HG03045 (cell line): ENCODE measurements at regions not wholly inside any gene's neighbourhood (a gene's known extent, or its start where the extent isn't known, plus 50 kb on each side); places are given as distances from the start of the nearest gene placed in this dataset.

Experiments
- ATAC-seq: cut with Tn5 transposase; IDR thresholded peaks from one replicate; pipeline ENCODE4 v1.9.1; 2021; ENCODE audit warnings: mild to moderate bottlenecking, moderate library complexity; ENCODE audit not compliant: unreplicated experiment

DNA sequence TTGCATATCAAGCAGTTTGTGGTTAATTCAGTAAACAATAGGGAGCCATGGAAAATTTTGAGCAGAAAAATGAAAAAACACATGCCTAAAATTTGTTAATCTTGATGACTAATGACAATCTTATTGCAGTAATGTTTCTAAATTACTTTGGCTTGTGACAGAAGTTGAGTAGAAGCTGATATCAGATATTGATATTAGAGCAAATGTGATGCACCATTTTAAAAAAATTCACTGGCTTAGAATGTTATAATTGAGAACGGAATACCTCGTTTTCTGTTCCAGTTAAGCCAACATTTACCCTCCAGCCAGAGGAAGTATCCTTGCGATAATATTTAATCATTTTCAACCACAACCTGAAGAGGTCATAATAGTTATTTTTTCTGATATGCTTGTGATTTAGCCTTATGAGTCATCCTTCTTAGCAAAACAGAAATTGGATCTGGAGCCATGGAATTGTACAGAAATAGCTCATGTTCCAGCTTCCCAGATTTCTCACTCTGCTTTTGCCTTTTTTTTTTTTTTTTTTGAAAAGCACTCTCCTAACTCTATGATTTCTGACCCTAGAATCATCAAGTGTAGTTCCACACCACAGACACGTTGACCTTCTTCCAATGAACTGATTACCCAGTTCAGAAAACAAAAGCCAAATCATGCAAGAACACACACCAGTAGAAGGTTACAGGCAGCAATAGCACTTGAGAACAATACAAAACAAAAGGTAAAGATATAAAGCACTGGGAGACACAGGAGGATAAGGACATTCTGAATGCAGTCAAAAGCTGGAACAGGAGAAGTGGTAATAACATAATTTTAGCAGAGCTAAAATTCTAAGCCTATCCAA lies 96.8 kb upstream of the PHYHIPL start:
- ATAC-seq, result no peak

DNA sequence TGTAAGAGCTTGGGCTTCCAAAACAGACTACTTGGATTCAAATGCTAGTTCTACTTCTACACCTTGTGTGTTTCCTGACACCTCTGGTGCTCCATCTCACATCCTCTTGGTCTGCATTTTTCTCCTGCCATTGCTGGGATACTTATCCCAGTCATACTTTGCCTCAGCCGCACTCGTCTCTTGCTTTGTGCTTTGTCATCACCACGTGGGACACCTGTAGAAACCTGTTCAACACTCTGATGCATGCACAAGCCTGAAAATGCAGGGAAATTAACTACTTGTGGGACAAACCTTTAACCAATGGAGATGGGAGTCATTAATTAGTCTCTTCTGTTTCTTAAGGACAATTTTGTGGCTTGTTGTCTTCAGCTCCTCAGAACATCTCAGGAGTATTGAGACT lies 94.2 kb upstream of the PHYHIPL start:
- ATAC-seq, result no peak

DNA sequence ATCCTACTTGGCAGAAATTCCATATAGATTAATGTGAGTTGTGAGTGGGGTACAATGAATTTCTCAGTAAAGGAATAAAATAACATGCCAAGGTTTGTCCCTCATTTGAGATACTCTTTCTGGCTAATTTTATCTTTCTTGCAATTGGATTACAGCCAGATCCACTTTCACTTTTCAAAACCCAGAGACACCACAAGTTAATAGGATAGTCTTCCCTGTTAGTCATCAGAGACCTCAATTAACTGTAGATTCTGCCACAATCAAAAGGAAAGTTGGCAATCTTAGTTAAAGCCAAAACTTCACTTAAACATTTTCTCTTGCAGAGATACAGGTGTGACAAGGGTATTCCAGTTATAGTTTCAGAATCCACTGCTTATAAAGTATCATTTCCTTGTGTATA lies 91.4 kb upstream of the PHYHIPL start:
- no peak for ATAC-seq

DNA sequence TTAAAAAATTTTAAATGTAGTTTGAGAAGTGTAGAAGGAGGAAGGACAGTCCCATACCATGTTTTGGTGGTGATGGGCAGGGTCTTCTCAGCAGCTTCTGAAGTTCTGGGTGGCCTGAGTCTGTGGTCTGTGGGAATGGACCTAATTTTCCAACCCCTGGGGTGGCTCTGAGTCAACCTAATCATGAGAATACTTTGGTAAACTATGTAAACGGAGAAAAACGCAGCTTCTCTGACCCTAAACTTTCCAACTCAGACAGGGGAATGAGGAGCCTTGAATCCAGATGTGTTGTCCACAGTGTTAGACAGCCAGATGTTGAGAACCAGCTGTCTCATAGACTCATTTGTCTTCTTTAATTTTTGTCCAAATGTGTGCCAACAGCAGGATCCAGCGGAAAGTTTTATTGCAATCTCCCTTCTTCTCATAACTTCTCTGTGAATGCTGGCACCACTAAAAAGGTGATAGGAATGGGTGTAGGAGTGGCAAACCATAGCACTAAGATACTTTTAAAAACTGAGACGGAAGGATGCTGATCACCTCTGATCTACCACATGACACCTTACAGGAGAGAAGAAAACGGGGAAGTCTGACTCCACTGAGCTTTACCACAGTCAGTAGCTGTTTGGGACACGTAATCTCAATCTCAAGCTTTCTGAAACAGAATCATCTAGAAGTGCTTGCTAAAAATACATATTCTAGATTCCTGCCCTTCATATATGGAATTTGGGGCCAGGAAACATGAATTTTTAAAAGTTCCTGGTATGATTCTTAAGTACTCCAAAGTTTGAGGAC lies 90.5 kb upstream of the PHYHIPL start:
- ATAC-seq, result no peak

DNA sequence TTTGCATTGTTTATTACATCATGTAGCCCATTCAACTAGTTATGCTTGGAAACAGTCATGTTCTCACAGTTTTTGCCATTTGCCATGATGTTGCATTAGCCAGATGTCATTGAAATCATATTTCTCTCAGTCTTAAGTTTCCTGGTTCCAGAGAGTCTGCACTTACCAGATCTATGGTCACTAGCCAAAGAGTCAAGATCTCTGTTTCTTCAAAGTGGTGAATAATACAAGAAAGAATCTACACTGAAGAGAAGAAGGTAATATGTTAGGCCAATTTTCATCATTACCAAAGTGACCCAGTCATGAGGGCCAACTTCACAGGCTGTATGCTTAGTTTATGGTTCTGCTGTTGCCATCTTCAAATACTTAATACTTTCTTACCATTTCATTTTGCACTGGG lies 89.0 kb upstream of the PHYHIPL start:
- no peak for ATAC-seq

DNA sequence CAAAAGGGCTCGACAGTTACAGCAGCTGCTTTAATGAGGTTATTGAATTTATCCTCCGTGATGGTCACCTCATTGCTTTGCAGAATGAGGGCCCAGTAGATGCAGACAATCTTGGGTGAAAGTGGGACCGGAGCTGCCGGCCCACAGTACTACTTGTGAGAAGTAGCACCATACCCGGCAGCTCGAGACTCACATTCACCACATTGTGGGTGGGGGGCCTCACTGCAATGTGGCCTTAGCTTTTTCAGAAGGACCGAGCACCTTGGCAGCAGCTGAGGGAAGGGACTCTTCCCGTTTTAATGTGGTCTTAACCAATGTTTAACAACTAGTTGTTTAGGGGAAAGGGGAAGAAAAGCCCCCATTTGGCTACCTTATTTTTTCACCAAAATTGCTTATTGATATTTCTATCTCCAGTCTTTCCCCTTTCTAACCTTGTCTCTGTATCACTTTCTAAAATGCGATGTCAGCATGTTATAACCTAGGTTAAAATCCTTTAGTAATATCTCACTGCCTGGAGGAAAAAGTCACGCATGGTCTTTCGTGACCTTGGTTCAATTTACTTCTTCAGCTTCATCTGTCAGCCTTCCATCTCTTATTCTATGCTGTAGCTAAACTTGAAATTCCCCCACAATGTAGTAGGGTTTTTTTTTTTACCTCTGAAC lies 87.4 kb upstream of the PHYHIPL start:
- no peak for ATAC-seq

DNA sequence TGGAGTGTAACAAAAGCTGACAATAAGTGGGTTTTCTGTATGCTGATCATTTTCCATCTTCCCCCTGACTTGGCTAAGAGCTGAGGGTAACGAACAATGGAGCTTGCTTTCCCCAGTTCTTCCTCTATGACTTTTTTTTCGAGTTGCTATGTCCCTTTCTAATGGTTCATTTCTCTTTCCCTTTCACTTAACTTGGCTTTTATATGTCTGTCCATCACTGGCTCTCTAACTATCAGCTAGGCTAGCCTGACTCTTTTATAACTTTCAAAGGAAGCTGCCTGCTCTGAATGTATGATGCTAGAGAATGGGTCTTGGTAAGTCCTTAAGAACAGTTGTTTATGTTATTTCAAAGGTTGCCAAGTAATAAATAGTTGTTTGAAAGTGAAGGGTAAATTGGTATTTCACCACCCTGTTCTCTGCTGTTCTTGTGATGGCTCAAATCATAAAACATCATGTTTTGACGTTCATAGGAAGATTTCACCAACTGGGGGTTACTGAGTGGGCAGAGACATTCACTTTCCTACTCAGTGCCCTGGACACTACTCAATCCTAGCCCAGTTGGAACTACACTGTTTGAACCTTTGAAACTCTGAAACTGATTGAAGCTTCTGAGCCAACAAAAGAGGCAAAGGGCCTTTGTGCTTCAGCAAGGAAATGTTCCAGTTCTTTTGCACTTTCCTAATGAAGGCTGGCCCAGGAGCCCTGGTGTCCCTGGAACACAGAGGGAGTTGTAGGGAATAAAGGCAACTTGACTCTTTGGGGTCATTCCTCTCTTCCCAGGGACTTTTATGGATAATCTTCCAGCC lies 85.4 kb upstream of the PHYHIPL start:
- no peak for ATAC-seq

DNA sequence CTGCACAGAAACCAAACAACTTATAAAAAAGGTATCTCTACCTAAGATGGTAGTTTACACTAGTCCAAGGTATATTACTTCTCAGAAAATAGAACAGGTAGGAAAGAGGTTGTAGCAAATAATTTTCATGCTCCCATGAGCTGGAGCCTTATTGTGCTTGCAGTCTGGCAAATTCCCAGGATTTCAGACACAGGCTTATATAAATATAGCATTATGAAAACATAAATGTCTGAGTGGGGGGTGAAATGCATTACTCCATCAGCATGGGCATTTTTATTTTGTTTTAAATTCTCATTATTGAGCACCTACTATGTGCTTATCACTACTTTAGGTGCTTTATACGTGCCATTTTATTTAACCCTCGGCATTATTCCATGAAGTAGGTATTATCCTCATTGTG lies 83.0 kb upstream of the PHYHIPL start:
- no peak for ATAC-seq

DNA sequence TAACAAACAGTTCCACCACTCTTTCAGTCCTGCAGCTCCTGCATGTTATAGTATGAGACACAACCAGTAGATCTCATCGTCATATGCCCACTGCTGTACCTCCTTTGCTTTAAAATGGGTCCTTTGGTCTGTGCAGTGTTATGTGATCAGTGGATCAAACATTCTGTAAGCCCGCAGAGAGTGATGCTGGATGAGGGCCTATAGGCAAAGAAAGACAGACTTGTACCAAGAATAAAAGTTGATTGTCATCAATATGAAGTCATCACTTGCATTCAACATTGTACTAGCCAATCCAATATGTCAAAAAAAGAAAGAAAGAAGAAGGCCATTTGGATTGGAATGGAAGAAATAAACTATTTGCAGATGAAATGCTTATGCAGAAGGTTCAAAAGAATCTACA lies 79.8 kb upstream of the PHYHIPL start:
- no peak for ATAC-seq

DNA sequence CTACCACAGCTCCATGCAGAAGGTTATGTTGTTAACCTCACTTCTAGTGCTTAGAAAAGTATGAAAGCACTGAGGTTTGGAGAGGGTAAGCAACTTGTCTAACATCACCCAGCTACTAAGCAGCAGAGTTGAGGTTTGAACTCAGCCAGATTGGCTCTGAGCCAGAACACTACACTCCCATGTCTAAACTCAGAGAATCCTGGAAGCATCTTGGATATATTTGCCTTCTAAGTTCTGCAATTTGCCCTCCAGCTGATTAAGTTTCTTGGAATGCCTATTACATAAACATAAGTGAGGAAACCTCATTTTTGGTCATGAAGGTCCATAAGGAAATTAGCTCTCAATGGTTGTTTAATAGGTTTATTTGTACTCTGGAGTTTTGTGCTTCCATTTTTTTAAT lies 78.1 kb upstream of the PHYHIPL start:
- ATAC-seq, result no peak

DNA sequence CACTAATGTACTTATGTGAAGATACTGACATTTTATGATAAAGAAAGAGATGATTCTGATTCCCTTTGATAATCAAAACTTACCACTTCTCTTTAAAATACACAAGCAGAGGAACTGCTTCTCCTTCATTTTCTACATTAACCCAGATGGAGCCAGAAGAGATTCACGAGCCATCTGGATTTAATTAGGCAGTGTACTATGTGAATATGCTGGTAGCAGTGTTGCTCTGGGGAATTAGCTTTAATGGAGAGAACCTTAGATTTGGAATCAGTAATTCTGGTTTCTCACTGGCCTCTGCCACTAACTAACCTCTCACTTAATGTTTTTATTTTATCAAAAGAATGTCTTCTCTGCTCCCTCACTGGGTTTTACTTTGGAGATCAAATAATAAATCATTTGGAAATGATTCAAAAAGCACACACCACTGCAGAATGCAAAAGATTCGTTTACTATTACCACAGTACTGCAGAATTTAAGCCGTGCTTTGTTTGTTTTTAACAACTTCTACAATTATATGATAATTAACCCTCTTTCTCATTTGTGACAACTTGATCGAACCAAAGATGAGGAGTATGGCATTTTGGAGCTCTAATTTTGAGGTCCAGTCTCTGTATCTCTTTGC lies 77.5 kb upstream of the PHYHIPL start:
- ATAC-seq, result no peak

DNA sequence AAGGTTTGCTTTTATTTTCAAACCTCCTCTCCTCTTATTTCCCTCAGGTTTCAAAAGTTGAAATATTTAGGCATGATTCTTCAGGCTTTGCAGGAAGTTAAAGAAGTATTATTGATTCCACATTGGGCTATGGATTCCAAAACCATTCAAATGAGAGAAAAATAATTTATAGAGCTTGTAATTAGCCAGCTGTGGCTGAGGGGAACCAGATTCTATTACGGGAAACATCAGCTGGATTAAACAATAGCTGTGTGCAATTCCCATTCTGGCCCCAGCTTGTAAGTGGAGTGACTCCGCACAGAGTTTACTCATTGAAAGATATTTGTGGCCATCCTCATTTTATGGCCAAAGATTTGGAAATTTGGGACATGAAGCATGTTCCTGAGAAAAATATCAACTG lies 77.0 kb upstream of the PHYHIPL start:
- ATAC-seq, result no peak

DNA sequence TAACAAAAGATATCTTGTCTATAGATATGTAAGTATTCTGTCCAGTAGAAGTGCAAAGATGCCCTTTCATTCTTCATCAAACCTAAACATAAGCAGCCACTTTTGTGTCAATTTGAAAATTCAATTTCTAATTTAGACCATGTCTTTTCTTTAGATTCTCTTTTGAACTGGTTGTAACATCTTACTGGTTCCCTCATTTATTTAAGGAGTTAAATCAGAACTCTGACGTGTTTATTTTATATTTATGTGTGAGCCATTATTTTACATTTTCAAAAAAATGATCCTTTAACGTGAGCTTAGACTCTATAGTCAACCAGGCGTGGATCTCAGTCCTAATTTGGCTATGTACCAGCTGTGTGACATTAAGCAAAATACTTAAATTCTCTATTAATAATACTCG lies 74.0 kb upstream of the PHYHIPL start:
- ATAC-seq, result no peak

DNA sequence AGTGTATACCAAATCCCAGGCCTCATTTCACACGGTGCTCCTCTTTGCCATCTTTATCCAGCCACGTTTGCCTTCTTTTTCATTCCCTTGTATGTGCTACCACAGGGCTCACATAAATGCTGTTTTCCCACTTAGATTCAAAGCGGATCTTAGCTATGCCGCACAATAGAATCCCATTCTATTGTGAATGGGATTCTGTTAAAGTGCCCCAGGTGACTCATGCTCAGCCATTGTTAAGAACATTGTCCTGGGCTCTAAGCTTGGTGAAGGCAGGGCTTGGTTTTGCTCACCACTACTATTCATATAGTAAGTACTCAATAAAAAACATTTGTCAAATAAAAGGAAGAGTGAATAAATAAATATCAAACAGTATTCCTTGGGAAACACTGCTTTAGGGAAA lies 72.3 kb upstream of the PHYHIPL start:
- ATAC-seq, result no peak

DNA sequence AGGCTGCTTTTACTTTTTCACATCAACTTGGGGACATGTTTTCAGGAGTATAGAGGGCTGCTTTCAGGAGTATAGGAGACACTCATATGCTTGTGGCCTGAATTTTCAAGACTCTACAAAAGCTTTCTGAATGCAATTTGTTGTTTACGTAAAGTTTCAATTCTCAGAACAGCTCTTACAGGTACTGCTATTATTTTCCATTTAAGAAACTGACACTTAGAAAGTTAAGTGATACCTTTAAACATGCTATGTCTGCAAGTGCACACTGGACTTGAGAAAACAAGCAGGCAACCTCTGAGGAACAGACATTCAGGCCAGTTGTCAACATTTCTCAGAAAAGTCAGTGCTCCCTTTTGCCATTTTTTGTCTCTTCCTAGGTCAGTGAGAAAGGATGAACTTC lies 70.0 kb upstream of the PHYHIPL start:
- no peak for ATAC-seq

DNA sequence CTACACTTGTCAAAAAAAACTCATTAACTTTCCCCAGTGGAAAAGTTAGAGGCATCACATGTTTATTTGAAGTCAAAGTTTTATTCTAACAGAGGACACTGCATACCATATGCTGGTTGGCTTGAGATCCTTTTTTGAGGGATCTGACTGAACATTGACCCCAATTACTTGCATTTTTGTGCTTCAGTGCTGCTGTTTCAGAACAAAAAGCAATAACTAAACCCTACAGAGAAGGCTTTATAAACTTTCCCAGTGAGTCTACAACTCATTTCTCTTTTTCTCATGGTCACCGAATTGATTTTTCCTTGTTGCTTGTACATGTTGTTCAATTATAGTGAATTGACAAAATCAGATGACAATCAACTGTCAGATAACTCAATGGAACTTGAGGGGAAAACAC lies 69.3 kb upstream of the PHYHIPL start:
- ATAC-seq, result no peak

DNA sequence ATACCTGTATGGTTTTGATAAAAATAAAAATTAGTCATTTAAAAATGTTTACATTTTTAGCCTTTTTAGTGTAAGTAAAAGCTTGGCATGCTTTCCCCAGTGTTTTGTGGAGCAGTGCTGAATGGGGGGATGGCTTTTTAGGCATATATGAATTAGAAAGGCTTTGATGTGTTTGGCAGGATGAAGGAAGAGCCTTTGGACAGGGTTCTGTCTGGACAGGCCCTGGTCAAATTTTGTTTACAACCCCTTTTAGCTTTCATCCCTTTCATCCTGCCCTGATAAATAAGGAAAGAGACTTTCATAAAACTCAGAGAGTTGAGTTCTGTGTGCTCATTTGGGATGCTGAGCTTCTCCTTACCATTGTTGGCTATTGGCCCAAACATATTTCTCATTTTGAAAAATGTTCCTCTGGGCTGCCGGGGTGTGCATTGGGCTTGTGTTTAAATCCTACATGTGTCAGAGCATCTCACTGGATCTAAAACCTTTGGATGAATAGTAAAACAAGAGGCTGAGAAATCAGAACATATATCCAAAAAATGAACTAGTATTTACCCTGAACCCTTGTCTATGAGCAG lies 68.1 kb upstream of the PHYHIPL start:
- ATAC-seq, result no peak

DNA sequence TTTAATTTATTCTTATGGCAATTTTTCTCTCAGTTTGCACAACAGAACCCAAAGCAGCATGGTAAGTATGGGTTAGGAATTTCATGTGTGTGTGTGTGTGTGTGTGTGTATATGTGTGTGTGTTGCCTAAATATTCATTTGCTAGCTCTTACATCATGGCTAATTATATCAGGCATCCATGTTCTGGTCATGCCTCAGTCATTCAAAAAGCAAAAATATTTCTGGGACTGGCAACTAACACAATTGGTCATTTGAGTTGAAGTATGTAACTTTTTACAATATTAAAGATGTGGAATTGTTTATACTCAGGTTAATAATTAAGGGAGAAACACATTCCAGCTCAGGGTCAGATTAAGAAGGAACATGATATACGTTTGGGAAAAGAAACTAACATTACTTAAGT lies 67.6 kb upstream of the PHYHIPL start:
- ATAC-seq, result no peak

DNA sequence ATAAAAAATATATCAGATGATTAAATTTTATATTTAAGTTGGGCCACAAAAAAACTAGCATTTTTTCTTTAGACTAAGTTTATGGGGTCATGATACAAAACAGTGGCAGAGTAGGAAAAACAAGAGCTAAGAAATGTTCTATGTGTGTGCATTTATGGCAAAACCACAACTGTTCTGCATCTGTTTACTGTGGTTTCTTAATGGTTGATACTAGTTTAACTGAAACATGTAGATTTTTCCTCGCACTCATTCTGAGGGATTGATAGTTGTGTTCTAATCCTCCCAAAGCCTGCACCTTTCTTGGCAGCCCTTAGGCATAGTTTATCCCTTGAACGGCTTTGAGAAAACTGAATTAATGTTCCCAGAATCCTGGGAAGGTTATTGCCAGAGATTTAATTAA lies 66.6 kb upstream of the PHYHIPL start:
- ATAC-seq, result no peak

DNA sequence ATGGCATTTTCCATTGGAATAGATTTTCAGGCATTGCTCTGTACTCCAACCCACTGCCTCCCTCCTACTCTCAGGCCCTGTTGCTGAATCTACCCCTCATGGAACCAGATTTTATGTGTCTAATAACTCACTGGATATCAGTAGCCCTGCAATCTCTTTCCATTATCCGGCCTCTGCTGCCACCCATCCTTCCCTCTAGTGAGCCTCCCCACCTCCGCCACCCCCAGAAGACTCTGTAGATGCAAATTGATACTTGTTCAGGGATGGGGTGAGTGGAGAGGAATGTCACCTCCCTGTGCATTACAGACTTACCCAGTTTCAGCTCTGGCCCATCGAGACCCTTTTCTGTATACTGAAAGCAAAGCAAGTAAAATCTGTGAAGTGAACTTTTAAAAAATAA lies 52.3 kb upstream of the PHYHIPL start:
- no peak for ATAC-seq
